GM12878 (cell line): ENCODE measurements at regions not wholly inside any gene's neighbourhood (a gene's known extent, or its start where the extent isn't known, plus 50 kb on each side); places are given as distances from the start of the nearest gene placed in this dataset.

Experiments
- CTCF ChIP-seq, 3 experiments: IDR thresholded peaks in 2 of 3; conservative IDR thresholded peaks in 1 of 3; 2 replicates each; pipeline ENCODE4 v1.5.1; 2011; ENCODE audit warnings: low read depth in 3 of 3, low read length in 3 of 3, mild to moderate bottlenecking in 3 of 3, control low read depth in 2 of 3, moderate library complexity in 2 of 3, inconsistent platforms in 1 of 3, mixed read lengths in 1 of 3; ENCODE audit not compliant: control insufficient read depth in 2 of 3, insufficient read depth in 1 of 3; ENCODE audit errors: extremely low read depth in 1 of 3
- FOXK2 ChIP-seq: fragments of 450-650 bp; IDR thresholded peaks from 2 replicates; pipeline ENCODE4 v1.6.1; 2017; ENCODE audit warnings: mild to moderate bottlenecking, moderate library complexity
- MAX ChIP-seq: IDR thresholded peaks from 2 replicates; pipeline ENCODE4 v1.6.1; 2012; ENCODE audit warnings: low read depth, low read length, improper control_type of control experiment
- MXI1 ChIP-seq: fragments of 150-350 bp; IDR thresholded peaks from 2 replicates; pipeline ENCODE4 v1.6.1; 2011; ENCODE audit warnings: low read depth, mild to moderate bottlenecking, inconsistent platforms, low read length, improper control_type of control experiment
- POLR2AphosphoS5 ChIP-seq: IDR thresholded peaks from 2 replicates; pipeline ENCODE4 v1.6.1; 2011; ENCODE audit warnings: mild to moderate bottlenecking, low read length, inconsistent platforms
- PRDM15 ChIP-seq: fragments of 450-650 bp; formaldehyde crosslinking; IDR thresholded peaks from 2 replicates; pipeline ENCODE4 v1.4.0; 2020; ENCODE audit warnings: mild to moderate bottlenecking, moderate library complexity
- ZNF687 ChIP-seq: fragments of 450-650 bp; IDR thresholded peaks from 2 replicates; pipeline ENCODE4 v1.6.1; 2017; ENCODE audit warnings: mild to moderate bottlenecking, moderate library complexity

GRCh38 chr22:47533961-47534803 lies 771.7 kb downstream of the TBC1D22A start:
- no peak for TF ChIP-seq POLR2AphosphoS5
- TF ChIP-seq FOXK2, result no peak
- no peak for TF ChIP-seq MAX
- TF ChIP-seq PRDM15 (CRISPR knock-in tag), result no peak
- TF ChIP-seq CTCF (IDR thresholded peaks at IDR 0.05 in 2 of 3, conservative IDR thresholded peaks at IDR 0.05 in 1 of 3; ENCODE audit: control insufficient read depth in 2 of 3, extremely low read depth in 1 of 3, insufficient read depth in 1 of 3, low read depth in 3 of 3, low read length in 3 of 3), result no peak
- TF ChIP-seq MXI1, result no peak
- TF ChIP-seq ZNF687, result no peak
